ENCODE measurements at regions not wholly inside any gene's neighbourhood (a gene's known extent, or its start where the extent isn't known, plus 50 kb on each side); places are given as distances from the start of the nearest gene placed in this dataset.

DNA sequence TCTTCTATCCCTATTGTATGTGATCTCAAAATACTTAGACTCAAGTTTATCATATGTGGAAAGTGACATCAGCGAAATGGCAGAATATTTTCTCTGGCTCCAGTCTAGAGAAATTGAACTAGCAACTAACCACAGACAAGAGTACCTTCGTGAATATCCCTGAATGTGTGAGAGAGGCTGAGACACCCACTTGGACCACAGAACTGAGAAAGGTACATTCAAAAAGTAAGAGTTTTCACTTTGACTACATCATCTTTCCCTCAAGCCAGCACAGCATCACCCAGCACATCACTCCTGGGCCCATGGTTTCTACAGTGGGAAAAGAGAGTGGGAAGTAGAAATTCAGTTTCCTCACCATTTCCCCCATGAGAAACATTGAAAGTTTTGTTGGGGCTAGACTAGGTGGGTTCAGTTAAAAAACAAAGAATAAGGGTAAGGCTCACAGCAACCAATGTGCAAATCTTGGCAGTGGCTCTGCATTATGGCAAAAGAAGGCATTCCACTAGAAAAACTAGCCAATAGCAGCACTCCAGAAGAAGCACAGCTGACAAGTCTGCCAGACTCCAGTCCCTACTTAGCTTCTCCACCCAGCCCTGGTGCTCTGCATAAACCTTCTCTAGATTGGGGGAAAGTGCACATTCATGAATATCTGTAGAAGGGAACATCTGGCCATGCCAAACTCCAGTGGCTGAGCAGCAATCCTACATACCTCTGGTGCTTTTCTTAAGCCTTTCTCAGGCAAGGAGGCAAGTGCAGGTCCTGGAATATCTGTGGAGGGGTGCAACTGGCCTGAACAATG, 225.6 kb upstream of the VLDLR start:
- in situ Hi-C loops (cut with HindIII; ENCODE audit: extremely low pct_ligation_motif_present, low pct_unique_long_range_greater_than_20kb) (no loop called here), intact Hi-C loops (cut with micrococcal nuclease; ENCODE audit: unreplicated experiment) (no loop called here)
- Histone ChIP-seq H3K4me1 (ENCODE audit: insufficient read depth, low read length) (no peaks in the 10 kb centered on the region), H3K27me3 (ENCODE audit: control insufficient read depth in 1 of 2, insufficient read depth in 2 of 2, low read length in 2 of 2) (no peaks in the 10 kb centered on the region), H3K9ac (ENCODE audit: insufficient read depth, low read depth, low read length) (no peak overlapping the region), H4K20me1 (ENCODE audit: insufficient read depth, low read length) (no peaks in the 10 kb centered on the region), H3K4me2 (ENCODE audit: low read depth, low read length) (no peak overlapping the region), H2AFZ (ENCODE audit: low read length) (no peak overlapping the region), H3K36me3 (replicated peaks in 1 of 2; ENCODE audit: control insufficient read depth in 1 of 2, insufficient read depth in 2 of 2, low read length in 2 of 2) (no peaks in the 10 kb centered on the region), H3K27ac (ENCODE audit: extremely low read length, insufficient read depth, low read length) (no peak overlapping the region), H3K4me3 (replicated peaks in 1 of 3; ENCODE audit: insufficient read depth in 1 of 3, low read depth in 2 of 3, low read length in 3 of 3) (no peak overlapping the region), H3K79me2 (ENCODE audit: insufficient read depth, low read length) (no peaks in the 10 kb centered on the region), H3K9me3 (ENCODE audit: low read length) (no peaks in the 10 kb centered on the region)
- WGBS (ENCODE audit: low lambda C conversion rate): 0% methylated on average over 2 of the region's 2 CpGs
- POLR2A ChIA-PET: no interaction called here
- CTCF ChIA-PET (ENCODE audit: low intra/inter-chr PET ratio, low total read pairs): no interaction called here
- TF ChIP-seq, protein P1, sequence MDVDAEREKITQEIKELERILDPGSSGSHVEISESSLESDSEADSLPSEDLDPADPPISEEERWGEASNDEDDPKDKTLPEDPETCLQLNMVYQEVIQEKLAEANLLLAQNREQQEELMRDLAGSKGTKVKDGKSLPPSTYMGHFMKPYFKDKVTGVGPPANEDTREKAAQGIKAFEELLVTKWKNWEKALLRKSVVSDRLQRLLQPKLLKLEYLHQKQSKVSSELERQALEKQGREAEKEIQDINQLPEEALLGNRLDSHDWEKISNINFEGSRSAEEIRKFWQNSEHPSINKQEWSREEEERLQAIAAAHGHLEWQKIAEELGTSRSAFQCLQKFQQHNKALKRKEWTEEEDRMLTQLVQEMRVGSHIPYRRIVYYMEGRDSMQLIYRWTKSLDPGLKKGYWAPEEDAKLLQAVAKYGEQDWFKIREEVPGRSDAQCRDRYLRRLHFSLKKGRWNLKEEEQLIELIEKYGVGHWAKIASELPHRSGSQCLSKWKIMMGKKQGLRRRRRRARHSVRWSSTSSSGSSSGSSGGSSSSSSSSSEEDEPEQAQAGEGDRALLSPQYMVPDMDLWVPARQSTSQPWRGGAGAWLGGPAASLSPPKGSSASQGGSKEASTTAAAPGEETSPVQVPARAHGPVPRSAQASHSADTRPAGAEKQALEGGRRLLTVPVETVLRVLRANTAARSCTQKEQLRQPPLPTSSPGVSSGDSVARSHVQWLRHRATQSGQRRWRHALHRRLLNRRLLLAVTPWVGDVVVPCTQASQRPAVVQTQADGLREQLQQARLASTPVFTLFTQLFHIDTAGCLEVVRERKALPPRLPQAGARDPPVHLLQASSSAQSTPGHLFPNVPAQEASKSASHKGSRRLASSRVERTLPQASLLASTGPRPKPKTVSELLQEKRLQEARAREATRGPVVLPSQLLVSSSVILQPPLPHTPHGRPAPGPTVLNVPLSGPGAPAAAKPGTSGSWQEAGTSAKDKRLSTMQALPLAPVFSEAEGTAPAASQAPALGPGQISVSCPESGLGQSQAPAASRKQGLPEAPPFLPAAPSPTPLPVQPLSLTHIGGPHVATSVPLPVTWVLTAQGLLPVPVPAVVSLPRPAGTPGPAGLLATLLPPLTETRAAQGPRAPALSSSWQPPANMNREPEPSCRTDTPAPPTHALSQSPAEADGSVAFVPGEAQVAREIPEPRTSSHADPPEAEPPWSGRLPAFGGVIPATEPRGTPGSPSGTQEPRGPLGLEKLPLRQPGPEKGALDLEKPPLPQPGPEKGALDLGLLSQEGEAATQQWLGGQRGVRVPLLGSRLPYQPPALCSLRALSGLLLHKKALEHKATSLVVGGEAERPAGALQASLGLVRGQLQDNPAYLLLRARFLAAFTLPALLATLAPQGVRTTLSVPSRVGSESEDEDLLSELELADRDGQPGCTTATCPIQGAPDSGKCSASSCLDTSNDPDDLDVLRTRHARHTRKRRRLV (CRISPR knock-in tag; IDR thresholded peaks at IDR 0.05): no peak
- TF ChIP-seq, protein P2, sequence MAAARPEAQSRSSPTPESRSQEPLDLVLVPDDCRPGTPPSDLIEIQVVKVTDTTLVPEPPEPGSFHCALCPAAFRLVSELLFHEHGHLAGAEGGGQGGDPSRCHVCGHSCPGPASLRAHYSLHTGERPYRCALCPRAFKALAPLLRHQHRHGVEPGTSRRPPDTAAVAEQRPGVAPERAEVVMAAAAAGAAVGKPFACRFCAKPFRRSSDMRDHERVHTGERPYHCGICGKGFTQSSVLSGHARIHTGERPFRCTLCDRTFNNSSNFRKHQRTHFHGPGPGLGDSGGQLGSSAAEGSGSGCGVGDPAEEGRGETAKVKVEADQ (CRISPR knock-in tag; IDR thresholded peaks at IDR 0.05; ENCODE audit: borderline replicate concordance): no peak
- no peak for TF ChIP-seq SP1 (IDR thresholded peaks at IDR 0.05)
- no peak for TF ChIP-seq SP1 (CRISPR knock-in tag; IDR thresholded peaks at IDR 0.05)
- TF ChIP-seq NCOA1 (CRISPR knock-in tag; IDR thresholded peaks at IDR 0.05): no peak
- TF ChIP-seq, protein P3, sequence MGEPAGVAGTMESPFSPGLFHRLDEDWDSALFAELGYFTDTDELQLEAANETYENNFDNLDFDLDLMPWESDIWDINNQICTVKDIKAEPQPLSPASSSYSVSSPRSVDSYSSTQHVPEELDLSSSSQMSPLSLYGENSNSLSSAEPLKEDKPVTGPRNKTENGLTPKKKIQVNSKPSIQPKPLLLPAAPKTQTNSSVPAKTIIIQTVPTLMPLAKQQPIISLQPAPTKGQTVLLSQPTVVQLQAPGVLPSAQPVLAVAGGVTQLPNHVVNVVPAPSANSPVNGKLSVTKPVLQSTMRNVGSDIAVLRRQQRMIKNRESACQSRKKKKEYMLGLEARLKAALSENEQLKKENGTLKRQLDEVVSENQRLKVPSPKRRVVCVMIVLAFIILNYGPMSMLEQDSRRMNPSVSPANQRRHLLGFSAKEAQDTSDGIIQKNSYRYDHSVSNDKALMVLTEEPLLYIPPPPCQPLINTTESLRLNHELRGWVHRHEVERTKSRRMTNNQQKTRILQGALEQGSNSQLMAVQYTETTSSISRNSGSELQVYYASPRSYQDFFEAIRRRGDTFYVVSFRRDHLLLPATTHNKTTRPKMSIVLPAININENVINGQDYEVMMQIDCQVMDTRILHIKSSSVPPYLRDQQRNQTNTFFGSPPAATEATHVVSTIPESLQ (CRISPR knock-in tag; conservative IDR thresholded peaks at IDR 0.05): no peak
- no peak for TF ChIP-seq ZNF775 (CRISPR knock-in tag; IDR thresholded peaks at IDR 0.05; ENCODE audit: borderline replicate concordance)
- no peak for TF ChIP-seq ZKSCAN5 (CRISPR knock-in tag; IDR thresholded peaks at IDR 0.05)
- ATAC-seq (no peak), DNase-seq (ENCODE audit: low spot score) (no peak), FAIRE-seq (no peak)
- BruUV-seq (replicated peaks): no TSS peak

Measured in HepG2 (cell line).